Transverse colon (tissue), 4 donors: ENCODE measurements at regions not wholly inside any gene's neighbourhood (a gene's known extent, or its start where the extent isn't known, plus 50 kb on each side); places are given as distances from the start of the nearest gene placed in this dataset.

Experiments
- DNase-seq: peaks from one replicate; pipeline ENCODE4 v3.0.0-alpha.2; 2019
- H3K27ac ChIP-seq, 4 donors: fragments of 200-600 bp; sonication (generic); 2 replicates each; pipeline ENCODE4 v1.5.1; 2016 to 2018; ENCODE audit warnings: inconsistent platforms in 4 of 4
- H3K27me3 ChIP-seq: fragments of 200-600 bp; sonication (generic); 2 replicates; pipeline ENCODE4 v1.5.1; 2017; ENCODE audit warnings: inconsistent platforms
- H3K36me3 ChIP-seq, 4 donors: fragments of 200-600 bp; sonication (generic); 2 replicates each; pipeline ENCODE4 v1.5.1; 2017 to 2019; ENCODE audit warnings: inconsistent platforms in 4 of 4
- H3K4me1 ChIP-seq, 4 donors: fragments of 200-600 bp; sonication (generic); 2 replicates each; pipeline ENCODE4 v1.5.1; 2017 to 2020; ENCODE audit warnings: inconsistent platforms in 4 of 4
- H3K4me3 ChIP-seq, 4 donors: fragments of 200-600 bp; sonication (generic); 1 replicate in 1 of 4; 2 replicates in 3 of 4; pipeline versions ENCODE4 v1.5.1 to v1.6.1; 2017 to 2019; ENCODE audit warnings: inconsistent platforms in 4 of 4
- H3K9me3 ChIP-seq, 2 donors: fragments of 200-600 bp; sonication (generic); 2 replicates each; pipeline ENCODE4 v1.5.1; 2017 to 2019; ENCODE audit warnings: inconsistent platforms in 2 of 2
- EP300 ChIP-seq: sonication (generic); formaldehyde crosslinking; IDR thresholded peaks from one replicate; pipeline ENCODE4 v1.6.1; 2017; ENCODE audit warnings: antibody characterized with exemption, low read depth
- POLR2A ChIP-seq: fragments of 450-650 bp; IDR thresholded peaks from one replicate; pipeline ENCODE4 v1.6.1; 2016; ENCODE audit warnings: antibody characterized with exemption, mild to moderate bottlenecking, moderate library complexity
- POLR2AphosphoS5 ChIP-seq, 3 donors: sonication (generic); formaldehyde crosslinking; IDR thresholded peaks; one replicate each; pipeline ENCODE4 v1.6.1; 2016; ENCODE audit warnings: antibody characterized with exemption in 3 of 3
- WGBS, 2 donors: methylation state at CpG; one replicate each; pipeline ENCODE4 v1.1.5; 2018; ENCODE audit warnings: low coverage in 1 of 2; 5-methylcytosine and 5-hydroxymethylcytosine counted together
- in situ Hi-C, 4 donors: fragments of 200-750 bp; cut with MboI; loops; one replicate each; pipeline versions ENCODE4 v1.15.0 to v1.15.1; 2017; ENCODE audit warnings: low sequenced_read_pairs in 3 of 4, low pct_ligation_motif_present in 1 of 4, low pct_unique_long_range_greater_than_20kb in 1 of 4
- intact Hi-C: fragments of 100-400 bp; cut with DNase I; formaldehyde crosslinking; loops from one replicate; pipeline ENCODE4 v1.15.1; 2023; ENCODE audit warnings: low total_unique reads
- TF ChIP-seq, protein P1 (sequence below), 5 experiments: fragments of 200-600 bp in 3 of 5; fragments of 450-650 bp in 2 of 5; sonication (generic) in 3 of 5; IDR thresholded peaks; 1 replicate in 2 of 5; 2 replicates in 3 of 5; pipeline ENCODE4 v1.5.1; 2016 to 2017; ENCODE audit warnings: antibody characterized with exemption in 5 of 5, inconsistent platforms in 3 of 5, mild to moderate bottlenecking in 2 of 5, moderate library complexity in 1 of 5

DNA sequence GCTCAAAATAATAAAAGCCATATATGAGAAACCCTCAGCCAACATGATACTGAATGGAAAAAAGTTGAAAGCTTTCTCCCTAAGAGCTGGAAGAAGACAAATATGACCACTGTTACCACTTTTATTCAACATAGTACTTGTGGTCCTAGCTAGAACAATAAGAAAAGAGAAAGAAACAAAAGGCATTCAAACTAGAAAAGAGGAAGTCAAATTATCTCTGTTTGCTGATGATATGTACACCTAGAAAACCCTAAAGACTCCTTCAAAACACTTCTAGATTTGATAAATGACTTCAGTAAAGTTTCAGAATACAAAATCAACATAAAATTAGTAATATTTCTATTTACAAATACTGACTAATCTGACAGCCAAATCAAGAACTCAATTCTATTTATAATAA, 328.8 kb upstream of the GCFC2 start:
- intact Hi-C loops: no loop called here
- no peak overlapping the region for H3K27ac ChIP-seq
- H3K36me3 ChIP-seq: no peaks in the 10 kb centered on the region
- in situ Hi-C loops: no loop called here
- H3K9me3 ChIP-seq: no peaks in the 10 kb centered on the region
- no peak for TF ChIP-seq POLR2A
- TF ChIP-seq POLR2AphosphoS5 (IDR thresholded peaks at IDR 0.05): no peak
- no peak for TF ChIP-seq EP300
- TF ChIP-seq, protein P1, sequence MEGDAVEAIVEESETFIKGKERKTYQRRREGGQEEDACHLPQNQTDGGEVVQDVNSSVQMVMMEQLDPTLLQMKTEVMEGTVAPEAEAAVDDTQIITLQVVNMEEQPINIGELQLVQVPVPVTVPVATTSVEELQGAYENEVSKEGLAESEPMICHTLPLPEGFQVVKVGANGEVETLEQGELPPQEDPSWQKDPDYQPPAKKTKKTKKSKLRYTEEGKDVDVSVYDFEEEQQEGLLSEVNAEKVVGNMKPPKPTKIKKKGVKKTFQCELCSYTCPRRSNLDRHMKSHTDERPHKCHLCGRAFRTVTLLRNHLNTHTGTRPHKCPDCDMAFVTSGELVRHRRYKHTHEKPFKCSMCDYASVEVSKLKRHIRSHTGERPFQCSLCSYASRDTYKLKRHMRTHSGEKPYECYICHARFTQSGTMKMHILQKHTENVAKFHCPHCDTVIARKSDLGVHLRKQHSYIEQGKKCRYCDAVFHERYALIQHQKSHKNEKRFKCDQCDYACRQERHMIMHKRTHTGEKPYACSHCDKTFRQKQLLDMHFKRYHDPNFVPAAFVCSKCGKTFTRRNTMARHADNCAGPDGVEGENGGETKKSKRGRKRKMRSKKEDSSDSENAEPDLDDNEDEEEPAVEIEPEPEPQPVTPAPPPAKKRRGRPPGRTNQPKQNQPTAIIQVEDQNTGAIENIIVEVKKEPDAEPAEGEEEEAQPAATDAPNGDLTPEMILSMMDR (IDR thresholded peaks at IDR 0.05): no peak
- H3K4me1 ChIP-seq: no peaks in the 10 kb centered on the region
- DNase-seq: no peak
- H3K27me3 ChIP-seq: no peaks in the 10 kb centered on the region
- H3K4me3 ChIP-seq: no peak overlapping the region

DNA sequence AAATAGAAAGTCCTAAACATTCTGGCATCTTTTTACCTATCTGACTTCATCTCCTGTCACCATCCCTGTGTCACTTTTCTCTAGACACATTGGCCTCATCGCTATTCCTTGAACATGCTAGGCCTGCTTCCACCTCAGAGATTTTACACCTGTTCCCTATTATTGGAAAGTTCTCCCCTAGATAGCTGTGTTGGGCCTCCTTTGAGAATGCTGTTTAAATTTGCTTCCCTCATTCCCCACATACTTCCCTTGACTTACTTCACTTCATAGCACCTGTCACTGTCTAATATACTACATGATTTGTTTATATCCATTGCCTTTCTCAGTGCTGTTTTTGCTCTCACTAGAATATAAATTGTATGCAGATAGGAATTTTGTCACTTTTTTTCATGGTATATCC, 317.0 kb upstream of the GCFC2 start:
- Histone ChIP-seq H3K27me3 (no peaks in the 10 kb centered on the region), H3K4me3 (no peak overlapping the region), H3K27ac (no peak overlapping the region), H3K9me3 (peaks cover 0 to 5% of the 10 kb centered on the region in 2 donors), H3K36me3 (no peaks in the 10 kb centered on the region), H3K4me1 (no peaks in the 10 kb centered on the region)
- WGBS, 2 donors: 89 to 100% methylated on average over 1 of the region's 1 CpG
- in situ Hi-C loops (no loop called here), intact Hi-C loops (no loop called here)
- no peak for DNase-seq
- no peak for TF ChIP-seq EP300

GRCh38 chr2:76019128-76019527, 308.4 kb upstream of the GCFC2 start:
- intact Hi-C loops (no loop called here), in situ Hi-C loops (no loop called here)
- WGBS, 2 donors: 13 to 29% methylated on average over 2 of the region's 2 CpGs
- H3K4me1 ChIP-seq: no peaks in the 10 kb centered on the region
- H3K27ac ChIP-seq: no peak overlapping the region
- no peak for DNase-seq
- H3K36me3 ChIP-seq: no peaks in the 10 kb centered on the region
- H3K9me3 ChIP-seq: no peaks in the 10 kb centered on the region
- H3K4me3 ChIP-seq: no peak overlapping the region
- H3K27me3 ChIP-seq: no peaks in the 10 kb centered on the region
- TF ChIP-seq, protein P1 (IDR thresholded peaks at IDR 0.05): no peak
- TF ChIP-seq POLR2A: no peak
- TF ChIP-seq EP300: no peak
- TF ChIP-seq POLR2AphosphoS5 (IDR thresholded peaks at IDR 0.05): no peak

DNA sequence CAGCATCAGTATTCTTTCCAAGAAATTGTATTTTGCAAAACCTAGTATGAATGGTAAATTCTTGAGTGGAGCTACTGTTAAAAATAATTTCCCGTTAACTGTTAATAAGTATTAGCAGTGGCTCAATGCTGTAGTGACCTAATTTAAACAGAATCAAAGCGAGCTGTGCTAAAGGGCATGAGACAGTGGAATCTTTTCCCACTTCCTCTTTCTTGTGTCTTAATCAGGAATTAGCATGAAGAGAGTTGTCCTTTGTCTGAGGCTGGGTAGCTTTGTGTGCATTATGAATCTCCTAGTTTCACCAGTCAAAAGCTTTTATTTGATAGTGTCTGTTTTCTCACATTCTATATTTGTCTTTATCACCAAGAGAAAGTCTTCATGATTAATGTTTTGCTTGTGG, 298.8 kb upstream of the GCFC2 start:
- H3K4me3 ChIP-seq: no peak overlapping the region
- peaks cover 0 to 6% (median 0%) of the 10 kb centered on the region in 4 donors for H3K4me1 ChIP-seq
- no peak for TF ChIP-seq POLR2A
- intact Hi-C loops (no loop called here), in situ Hi-C loops (no loop called here)
- WGBS, 2 donors: 79 to 81% methylated on average over 2 of the region's 2 CpGs
- no peaks in the 10 kb centered on the region for H3K9me3 ChIP-seq
- DNase-seq: no peak
- no peaks in the 10 kb centered on the region for H3K36me3 ChIP-seq
- no peak overlapping the region for H3K27ac ChIP-seq
- no peaks in the 10 kb centered on the region for H3K27me3 ChIP-seq

GRCh38 chr2:76008001-76008702, 297.4 kb upstream of the GCFC2 start:
- in situ Hi-C loops: no loop called here
- TF ChIP-seq, protein P1 (IDR thresholded peaks at IDR 0.05): no peak
- TF ChIP-seq POLR2AphosphoS5 (IDR thresholded peaks at IDR 0.05) (no peak), POLR2A (no peak)
- peaks cover 0 to 6% (median 0%) of the 10 kb centered on the region in 4 donors for H3K4me1 ChIP-seq
- no peaks in the 10 kb centered on the region for H3K9me3 ChIP-seq
- DNase-seq: peak; percentile 68
- 40 to 50% methylated on average over 4 to 7 of the region's 7 CpGs for WGBS, 2 donors
- no peaks in the 10 kb centered on the region for H3K36me3 ChIP-seq
- no peaks in the 10 kb centered on the region for H3K27me3 ChIP-seq
- intact Hi-C loops: no loop called here
- H3K27ac ChIP-seq: peak overlapping the region in 3 of 4 donors; percentile 12 to 49 (median 43)
- no peak overlapping the region for H3K4me3 ChIP-seq
